ENCODE measurements at regions not wholly inside any gene's neighbourhood (a gene's known extent, or its start where the extent isn't known, plus 50 kb on each side); places are given as distances from the start of the nearest gene placed in this dataset.

- no peak for DNase-seq
Observed at GRCh38 chr1:81430236-81430938, 370.3 kb upstream of the ADGRL2 start.

DNA sequence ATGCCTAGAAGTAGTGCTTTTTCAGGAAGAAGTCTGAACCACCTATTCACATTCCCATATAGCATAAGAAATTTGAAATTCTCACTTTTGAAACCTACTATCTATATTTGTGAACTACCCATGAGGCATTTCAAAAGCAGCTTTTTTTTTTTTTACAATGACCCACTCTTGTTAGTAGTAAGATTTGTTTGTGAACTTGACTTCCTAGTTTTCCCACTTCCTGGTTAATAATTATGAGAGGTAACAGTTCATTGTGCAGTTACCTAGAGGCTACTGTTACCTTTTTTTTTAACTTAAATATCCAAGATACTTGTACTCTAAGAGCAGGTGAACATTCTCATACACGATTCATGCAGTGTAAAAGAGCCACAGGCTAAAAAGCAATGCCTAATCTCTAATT is 371.7 kb upstream of the ADGRL2 start:
- no peak for DNase-seq

DNA sequence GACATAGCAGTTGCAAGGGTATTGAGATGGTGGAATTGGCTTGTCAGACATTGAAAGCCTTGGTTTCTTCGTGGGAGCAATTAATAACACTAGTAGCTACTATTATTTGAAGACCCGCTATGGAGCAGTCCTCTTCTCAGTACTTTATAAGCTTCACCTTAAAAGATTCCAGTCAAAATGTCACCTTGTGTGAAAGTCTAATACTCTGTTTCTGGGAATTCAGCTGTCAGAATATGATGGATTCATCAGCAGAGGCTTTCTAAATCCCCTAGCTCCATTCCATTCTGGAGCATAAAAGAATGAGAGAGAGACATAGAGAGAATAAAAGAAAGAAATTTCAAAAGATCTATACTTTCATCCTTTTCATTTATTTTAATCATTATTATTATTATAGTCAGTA is 375.9 kb upstream of the ADGRL2 start:
- no peak for DNase-seq

DNA sequence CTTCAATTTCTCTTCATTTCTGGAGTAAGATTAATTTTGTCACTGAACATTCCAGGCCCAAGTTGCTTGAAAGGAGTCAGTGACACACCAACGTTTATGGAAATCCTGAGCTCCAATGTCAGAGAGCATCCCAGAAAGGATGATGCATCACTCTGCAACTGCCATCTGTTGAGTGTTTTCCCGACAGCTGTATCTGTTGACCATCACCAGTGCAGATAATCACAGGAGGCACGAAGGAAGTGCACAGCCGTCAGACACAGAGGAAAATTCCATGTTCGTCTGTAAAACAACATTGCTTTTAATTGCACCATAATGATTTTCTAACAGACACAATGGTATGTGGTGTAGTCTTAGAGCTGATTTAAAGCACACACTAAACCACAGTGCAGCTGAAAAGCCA is 376.7 kb upstream of the ADGRL2 start:
- DNase-seq, result no peak

DNA sequence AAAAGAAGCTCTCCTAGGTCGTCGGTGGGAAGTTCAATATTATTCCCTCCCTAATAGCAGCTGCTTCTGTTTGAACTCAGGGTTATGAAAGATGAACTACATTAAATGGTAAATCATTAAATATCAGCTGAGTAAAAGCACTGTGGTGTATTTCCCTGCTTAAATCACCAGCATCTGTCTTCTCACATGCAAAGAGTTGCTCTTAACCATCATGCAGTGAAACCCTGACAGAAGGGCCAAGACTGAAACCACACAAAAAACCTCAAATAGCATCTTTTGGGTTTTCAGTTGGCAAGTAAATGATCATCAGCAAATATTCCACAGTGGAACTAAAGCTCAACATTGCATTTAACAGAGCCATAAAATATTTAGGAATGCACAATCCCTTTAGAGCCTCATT is 380.0 kb upstream of the ADGRL2 start:
- no peak for DNase-seq

DNA sequence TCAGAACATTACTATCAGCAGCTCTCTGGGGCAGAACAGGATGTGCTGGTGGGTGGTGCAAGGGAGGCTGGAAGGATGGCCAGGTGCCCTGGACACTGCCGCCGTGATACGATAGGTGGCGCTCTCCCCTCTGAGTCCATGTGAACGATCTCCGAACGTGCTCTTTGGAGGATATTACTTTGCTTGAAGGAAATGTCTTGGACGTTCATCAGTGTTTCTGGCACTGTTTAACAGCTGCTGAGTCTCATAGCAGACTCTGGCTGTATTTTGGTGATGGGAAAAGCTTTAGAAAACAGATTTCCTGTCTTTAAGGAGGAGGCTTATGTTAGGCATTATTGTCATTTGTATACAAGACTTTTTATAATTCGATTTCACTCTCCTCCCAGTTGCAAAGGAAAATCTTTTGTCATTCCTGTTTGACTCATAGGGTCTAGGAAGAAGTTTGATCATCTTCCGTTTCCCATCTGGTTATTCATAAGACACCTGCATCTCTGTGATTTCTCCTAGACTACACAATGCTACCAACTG is 386.2 kb upstream of the ADGRL2 start:
- DNase-seq, result no peak

DNA sequence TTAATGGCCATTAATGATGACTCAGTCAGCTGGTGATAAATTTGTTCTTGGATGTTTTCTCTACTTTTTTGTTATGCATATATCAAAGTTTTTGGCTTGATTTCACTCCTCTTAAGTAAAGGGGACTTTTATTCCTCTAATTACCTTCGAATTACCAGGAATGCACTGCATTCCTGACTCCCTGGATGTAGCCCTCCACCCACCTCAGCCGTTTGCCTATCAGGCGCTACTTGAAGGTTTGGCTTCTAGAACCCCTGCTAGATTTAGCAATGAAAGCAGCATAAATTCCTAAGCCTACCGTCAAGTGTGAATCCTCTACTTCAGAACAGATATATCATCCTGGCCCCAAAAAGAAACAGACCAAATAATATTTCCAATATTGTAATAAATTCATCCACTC is 387.8 kb upstream of the ADGRL2 start:
- DNase-seq, result no peak

GRCh38 chr1:81410941-81411340 is 389.8 kb upstream of the ADGRL2 start:
- DNase-seq, result no peak

- DNase-seq, result no peak
Observed at GRCh38 chr1:81410351-81410750, 390.4 kb upstream of the ADGRL2 start.

DNA sequence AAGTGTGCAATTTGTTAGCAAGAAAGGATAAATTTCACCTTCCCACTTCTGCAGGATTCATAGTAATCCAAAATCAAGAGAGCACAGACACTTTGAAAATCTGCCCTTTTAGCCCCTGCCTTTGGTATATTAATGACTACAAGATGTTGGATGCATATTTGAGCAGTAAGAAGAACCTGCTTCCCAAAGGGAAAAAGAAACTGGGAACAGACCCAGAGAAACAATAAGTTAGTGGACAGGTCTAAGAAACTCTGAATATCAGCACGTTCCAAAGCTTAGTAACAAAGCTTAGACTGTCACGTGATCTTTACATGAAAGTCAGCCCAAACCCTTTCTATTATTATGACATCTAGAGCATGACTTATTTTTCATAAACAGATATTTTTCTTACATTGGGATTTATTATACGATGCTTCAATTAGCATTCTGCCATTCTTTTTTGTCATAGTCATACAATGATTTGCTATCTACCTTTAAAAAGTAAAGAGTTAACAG is 390.9 kb upstream of the ADGRL2 start:
- DNase-seq, result no peak

GRCh38 chr1:81409262-81409661 is 391.5 kb upstream of the ADGRL2 start:
- no peak for DNase-seq

DNA sequence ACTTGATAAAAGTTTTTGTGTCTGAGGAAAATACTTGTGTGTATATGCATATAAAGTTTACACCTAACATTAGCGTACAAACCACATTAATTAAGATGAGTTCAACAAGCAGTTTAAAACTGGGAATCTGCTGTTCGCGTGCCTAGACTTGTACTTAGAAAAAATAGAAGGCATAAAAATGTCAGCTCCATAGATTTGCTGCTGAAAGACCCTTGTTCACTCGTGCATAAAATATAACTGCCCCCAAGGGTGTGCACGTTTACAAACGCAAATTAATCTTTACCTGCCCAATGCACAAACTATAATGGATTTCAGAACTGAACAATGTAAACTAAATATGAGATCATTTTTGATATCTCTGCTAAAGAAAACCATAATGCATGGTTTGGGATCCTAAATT is 392.3 kb upstream of the ADGRL2 start:
- no peak for DNase-seq

GRCh38 chr1:81407000-81407821 is 393.5 kb upstream of the ADGRL2 start:
- DNase-seq, result no peak

DNA sequence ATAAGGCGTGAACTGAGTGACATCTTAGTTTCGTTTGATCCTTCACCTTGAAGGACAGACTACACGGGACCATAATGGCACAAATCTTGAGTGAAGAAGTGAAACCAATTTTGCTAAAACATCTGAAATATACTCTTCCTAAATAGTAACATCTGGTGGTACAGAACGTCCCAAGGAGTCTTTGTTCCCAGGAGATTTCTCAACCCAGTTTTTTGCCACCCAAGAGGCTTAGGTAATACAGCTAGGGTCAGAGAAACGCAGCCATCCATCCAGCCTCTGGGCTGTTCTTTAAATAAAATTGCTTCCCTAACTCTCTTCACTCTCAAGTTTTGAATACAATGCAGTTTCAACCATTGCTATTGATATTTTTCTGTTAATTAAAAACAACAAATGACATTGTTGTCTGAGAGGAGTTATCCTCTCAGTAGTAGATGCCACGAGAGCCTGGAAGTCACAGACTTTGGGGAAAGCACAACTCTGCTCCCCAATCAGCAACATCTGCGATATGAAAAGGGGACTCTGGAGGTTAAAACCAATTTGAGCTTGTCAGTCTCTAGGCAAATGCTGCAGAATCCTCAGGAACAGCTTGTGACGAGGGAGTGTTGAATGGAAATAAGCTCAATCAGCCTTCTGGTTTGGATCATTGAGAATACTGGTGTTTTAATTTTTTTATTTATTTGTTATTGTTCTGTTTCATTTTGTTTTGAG is 394.3 kb upstream of the ADGRL2 start:
- DNase-seq, result no peak

DNA sequence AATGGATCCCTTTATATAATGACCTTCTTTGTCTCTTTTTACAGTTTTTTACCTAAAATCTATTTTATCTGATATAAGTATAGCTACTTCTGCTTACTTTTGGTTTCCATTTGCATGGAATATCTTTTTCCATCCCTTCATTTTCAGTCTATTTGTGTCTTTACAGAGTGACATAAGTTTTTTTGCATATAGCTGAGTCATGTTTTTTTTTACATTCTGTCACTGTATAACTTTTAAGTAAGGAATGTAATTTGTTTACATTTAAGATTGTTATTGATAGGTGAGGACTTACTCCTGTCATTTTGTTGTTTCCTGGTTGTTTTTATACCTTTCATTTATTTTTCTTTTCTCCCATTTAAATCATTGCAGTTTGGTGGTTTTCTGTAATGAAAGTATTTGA is 402.7 kb upstream of the ADGRL2 start:
- DNase-seq, result no peak

DNA sequence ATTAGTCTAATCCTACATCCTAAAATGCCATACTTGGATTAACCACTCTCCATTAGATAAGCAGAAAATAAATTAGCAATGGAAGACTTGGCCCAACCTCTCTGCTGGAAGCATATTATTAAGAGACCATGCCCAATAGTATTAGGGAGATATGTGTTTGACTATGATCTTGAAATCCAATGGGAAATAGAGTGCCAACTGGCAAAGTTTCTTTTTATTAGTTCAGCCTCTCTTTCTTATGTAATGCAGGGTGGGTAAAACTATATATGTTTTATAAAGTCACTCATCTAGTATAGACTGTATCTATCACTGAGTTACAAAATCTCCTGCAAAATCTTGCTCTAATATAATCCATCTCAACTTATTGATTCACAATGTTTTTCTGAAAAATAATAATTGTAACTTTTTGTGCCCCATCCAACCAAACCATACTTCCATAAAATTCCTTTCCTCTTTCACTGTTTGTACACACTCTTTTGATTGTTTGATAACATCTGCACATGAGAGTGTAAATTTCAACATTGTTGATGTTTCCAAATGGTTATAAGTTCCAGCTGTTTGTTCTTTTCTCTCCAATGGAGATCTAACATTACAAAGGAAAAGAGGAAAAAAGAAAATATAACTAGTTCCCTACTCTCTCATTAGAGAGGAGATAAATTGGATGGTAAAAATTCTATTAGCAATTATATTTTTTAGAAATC is 408.1 kb upstream of the ADGRL2 start:
- no peak for DNase-seq

- DNase-seq, result no peak
Observed at GRCh38 chr1:81391125-81391828, 409.5 kb upstream of the ADGRL2 start.

DNA sequence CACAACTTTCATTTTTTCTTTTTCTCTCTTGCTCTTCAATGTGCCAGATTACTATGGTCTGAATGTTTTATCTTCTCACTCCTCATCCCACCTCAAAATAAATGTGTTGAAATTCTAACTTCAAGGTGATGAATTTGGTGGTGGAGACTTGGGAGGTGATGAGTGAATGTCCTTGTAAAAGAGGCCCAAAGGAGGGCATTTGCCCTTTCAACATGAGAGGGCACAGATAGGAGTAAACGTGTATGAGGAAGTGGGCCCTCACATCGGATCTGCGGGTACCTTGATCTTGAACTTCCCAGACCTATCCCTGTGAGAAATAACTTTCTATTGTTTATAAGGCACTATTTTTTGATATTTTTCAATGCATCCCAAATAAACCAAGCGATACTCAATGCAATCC is 412.3 kb upstream of the ADGRL2 start:
- no peak for DNase-seq

- no peak for DNase-seq
Observed at GRCh38 chr1:81387446-81387845, 413.3 kb upstream of the ADGRL2 start.

- no peak for DNase-seq
Observed at GRCh38 chr1:81382561-81382960, 418.2 kb upstream of the ADGRL2 start.

GRCh38 chr1:81381881-81382280 is 418.9 kb upstream of the ADGRL2 start:
- no peak for DNase-seq

- no peak for DNase-seq
Observed at GRCh38 chr1:81380436-81380835, 420.3 kb upstream of the ADGRL2 start.
